Epithelial cell of proximal tubule (primary cell): ENCODE measurements at regions not wholly inside any gene's neighbourhood (a gene's known extent, or its start where the extent isn't known, plus 50 kb on each side); places are given as distances from the start of the nearest gene placed in this dataset.
"Not testable (repeated sequence)": the region's sequence is repeated elsewhere in the genome, so short reads cannot be mapped to it uniquely, and the experiment has no call there.

Source experiments
- DNase-seq: peaks from one replicate; pipeline ENCODE4 v3.0.0-alpha.2; 2011; ENCODE audit warnings: low read depth
- H3K4me3 ChIP-seq: 2 replicates; pipeline ENCODE4 v1.5.1; 2011; ENCODE audit warnings: low read depth, mild to moderate bottlenecking, low read length
- TF ChIP-seq, protein P1 (sequence below): conservative IDR thresholded peaks from 2 replicates; pipeline ENCODE4 v1.5.1; 2012; ENCODE audit warnings: low read depth, mild to moderate bottlenecking, low read length

DNA sequence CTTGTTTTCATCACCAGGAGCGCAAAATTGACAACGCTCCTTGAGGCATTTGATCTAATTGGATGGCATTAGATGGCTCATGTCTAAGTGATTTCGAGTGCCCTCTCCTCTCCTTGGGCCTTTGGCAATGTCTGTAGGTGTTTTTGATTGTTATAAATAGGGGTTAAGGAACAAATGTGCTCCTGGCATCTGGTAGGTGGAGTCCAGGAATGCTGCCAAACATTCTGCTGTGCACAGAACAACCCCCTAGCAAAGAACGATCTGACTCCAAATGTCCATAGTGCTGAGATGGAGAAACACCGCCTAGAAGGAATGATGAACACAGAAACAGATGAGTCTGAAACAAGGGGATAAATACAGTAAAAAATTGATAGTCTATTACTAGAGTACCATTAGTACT is 68.0 kb upstream of the C1QTNF9B start:
- H3K4me3 ChIP-seq = no peak overlapping the region
- DNase-seq = no peak
- TF ChIP-seq, protein P1, sequence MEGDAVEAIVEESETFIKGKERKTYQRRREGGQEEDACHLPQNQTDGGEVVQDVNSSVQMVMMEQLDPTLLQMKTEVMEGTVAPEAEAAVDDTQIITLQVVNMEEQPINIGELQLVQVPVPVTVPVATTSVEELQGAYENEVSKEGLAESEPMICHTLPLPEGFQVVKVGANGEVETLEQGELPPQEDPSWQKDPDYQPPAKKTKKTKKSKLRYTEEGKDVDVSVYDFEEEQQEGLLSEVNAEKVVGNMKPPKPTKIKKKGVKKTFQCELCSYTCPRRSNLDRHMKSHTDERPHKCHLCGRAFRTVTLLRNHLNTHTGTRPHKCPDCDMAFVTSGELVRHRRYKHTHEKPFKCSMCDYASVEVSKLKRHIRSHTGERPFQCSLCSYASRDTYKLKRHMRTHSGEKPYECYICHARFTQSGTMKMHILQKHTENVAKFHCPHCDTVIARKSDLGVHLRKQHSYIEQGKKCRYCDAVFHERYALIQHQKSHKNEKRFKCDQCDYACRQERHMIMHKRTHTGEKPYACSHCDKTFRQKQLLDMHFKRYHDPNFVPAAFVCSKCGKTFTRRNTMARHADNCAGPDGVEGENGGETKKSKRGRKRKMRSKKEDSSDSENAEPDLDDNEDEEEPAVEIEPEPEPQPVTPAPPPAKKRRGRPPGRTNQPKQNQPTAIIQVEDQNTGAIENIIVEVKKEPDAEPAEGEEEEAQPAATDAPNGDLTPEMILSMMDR = no peak

DNA sequence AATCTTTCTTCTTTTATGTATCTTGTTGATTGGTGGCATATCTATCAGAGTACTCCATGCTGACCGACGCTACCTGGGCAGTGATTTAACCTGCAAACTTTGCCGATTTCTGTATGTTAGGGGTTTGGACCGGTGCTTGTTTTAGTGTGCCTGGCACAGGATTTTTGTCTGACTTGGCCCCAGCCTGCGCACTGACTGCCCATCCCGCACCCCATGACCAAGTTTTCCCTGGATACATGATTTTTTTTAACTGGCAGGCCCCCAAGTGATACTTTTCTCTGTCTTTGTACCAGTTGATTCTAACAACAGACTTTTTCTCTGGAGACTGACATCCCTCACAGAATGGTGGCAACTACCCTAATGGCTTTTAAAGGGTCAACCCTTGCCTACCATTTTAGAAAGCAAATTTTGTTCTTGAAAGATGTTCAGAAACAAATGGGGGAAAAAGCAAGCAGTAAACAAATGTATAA is 69.0 kb upstream of the C1QTNF9B start:
- H3K4me3 ChIP-seq = no peak overlapping the region

DNA sequence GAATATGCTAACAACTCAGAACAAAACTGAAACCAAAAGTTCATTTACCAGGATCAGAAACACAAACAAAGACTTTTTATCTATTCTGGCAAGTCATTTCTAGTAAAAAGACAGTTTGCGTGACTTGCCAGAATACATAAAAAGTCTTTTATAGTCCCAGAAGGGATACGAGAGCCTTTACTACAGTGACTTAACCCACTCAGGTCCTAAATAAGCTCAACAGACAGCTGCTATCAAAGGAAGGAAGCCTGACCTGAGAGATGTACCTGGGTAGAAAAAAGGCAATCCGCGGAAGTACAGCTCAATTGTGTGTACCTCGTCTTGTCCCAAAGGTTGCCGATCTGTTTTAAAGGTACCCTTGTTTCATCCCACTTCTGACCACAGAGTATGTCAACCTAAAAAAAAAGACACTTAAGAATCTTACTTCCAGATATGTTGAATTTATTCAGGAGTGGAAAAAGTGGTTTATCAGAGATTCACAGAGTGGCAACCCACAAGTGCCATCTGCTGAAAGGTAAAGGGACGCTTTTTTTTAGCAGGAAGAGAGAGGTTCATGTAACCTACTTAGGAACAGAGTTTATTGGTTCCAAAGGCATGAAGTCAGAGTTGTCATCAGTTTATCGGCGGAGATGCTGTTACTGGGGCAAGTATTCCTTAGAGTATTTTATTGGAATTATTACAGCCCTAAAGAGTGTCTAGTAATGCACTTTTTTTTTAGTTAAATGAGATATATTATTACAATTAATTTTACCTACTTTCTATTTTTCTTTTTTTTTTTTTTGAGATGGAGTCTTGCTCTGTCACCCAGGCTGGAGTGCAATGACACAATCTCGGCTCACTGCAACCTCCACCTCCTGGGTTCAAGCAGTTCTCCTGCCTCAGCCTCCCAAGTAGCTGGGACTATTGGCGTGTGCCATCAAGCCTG is 69.7 kb upstream of the C1QTNF9B start:
- TF ChIP-seq, protein P1 = no peak
- H3K4me3 ChIP-seq = no peak overlapping the region
- no peak for DNase-seq

More for the DNA sequence above, 69.0 kb upstream of the C1QTNF9B start:
- TF ChIP-seq, protein P1 = no peak
- no peak for DNase-seq

- DNase-seq, H3K4me3 ChIP-seq: not testable (repeated sequence)
Observed at GRCh38 chr13:23967792-23968191, 70.5 kb upstream of the C1QTNF9B start.

GRCh38 chr13:23969647-23970046 is 72.3 kb upstream of the C1QTNF9B start:
- DNase-seq = no peak
- TF ChIP-seq, protein P1 = no peak

DNA sequence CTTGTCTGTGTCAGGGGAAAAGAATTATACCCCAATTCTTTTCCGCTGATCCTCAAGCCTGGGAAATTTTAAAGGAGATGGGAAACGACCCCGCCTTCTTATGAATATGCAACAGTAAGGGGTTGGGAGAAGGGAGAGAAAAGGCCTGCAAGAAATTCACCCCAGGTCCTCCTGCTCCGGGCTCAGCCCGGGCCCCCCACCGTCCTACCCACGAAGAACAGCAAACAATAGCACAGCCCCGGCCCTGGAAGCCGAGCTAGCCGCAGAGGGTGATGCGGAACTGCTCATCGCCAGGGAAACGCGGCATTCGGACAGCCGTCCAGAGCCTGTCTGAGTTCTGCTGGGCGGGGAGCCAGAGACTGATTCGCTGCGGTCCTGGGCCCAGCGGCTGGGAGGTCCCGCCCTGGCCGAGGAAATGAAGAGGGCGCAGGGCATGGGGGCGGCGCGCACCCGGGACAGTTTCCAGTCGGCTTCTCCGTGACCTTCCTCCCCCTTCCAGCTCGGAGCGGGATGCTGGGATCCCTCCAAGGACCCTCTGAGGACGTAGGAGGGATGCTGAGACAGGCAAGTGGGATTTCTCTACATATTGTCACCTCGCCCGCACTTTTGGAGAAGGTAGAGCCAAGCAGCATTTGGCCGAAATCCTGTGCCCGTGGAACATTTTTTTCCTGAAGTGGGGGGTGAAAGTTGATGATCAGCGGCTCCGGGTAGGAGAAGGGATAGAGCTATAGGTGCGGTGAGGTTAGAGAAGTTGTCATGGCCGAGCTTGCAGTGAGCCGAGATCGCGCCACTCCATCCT is 82.3 kb upstream of the C1QTNF9B start:
- H3K4me3 ChIP-seq = peak overlapping the region; percentile 75
- TF ChIP-seq, protein P1 = no peak
- no peak for DNase-seq

More at GRCh38 chr13:23969647-23970046, 72.3 kb upstream of the C1QTNF9B start:
- no peak overlapping the region for H3K4me3 ChIP-seq

DNA sequence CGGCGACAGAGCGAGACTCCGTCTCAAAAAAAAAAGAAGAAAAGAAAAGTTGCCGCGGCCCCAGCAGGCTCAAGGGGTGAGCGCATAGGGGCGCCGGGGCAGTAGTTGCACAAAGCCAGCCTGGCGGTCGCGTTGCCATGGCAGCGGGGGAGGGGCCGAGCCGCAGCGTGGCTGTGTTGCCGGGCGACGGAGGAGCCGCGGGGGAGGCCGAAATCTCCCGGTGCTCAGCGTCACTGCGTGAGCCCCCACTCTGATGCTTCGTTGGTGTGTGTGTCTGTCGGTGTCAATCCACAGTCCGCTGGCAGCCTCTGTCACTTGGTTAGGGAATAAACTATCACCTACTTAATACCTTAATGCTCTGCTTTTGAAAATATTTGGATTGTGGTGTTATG is 82.9 kb upstream of the C1QTNF9B start:
- no peak for DNase-seq
- TF ChIP-seq, protein P1 = no peak

More for the DNA sequence above, 82.9 kb upstream of the C1QTNF9B start:
- peak overlapping the region; percentile 75 for H3K4me3 ChIP-seq
